OCI-LY1 (cell line): ENCODE measurements at regions not wholly inside any gene's neighbourhood (a gene's known extent, or its start where the extent isn't known, plus 50 kb on each side); places are given as distances from the start of the nearest gene placed in this dataset.
A peak's percentile ranks its signal among the peaks of the same experiment; 100 is the strongest.

Experiments used
- H2AFZ ChIP-seq: fragments of 200-600 bp; sonication (generic), shearing (Covaris generic); 2 replicates; pipeline ENCODE4 v1.6.0; 2014; ENCODE audit warnings: antibody characterized with exemption, mild to moderate bottlenecking, low read length
- H3F3A ChIP-seq: fragments of 200-600 bp; sonication (generic), shearing (Covaris generic); 2 replicates; pipeline ENCODE4 v1.6.0; 2014; ENCODE audit warnings: mild to moderate bottlenecking, antibody characterized with exemption, low read length, moderate library complexity; ENCODE audit not compliant: insufficient read depth
- H3K27ac ChIP-seq: fragments of 200-600 bp; sonication (generic); 2 replicates; pipeline ENCODE4 v1.5.1; 2014; ENCODE audit warnings: low read length, mixed run types, mild to moderate bottlenecking, low read depth; ENCODE audit not compliant: poor library complexity, severe bottlenecking
- H3K27me3 ChIP-seq: fragments of 200-600 bp; sonication (generic); 2 replicates; pipeline ENCODE4 v1.6.0; 2014; ENCODE audit warnings: antibody characterized with exemption, mild to moderate bottlenecking, low read length, moderate library complexity; ENCODE audit not compliant: insufficient read depth
- H3K36me3 ChIP-seq: fragments of 200-600 bp; sonication (generic); 2 replicates; pipeline ENCODE4 v1.6.1; 2014; ENCODE audit warnings: mild to moderate bottlenecking, antibody characterized with exemption, low read length, moderate library complexity, mixed read lengths; ENCODE audit not compliant: insufficient read depth
- H3K4me1 ChIP-seq: fragments of 200-600 bp; sonication (generic); 2 replicates; pipeline ENCODE4 v1.5.1; 2014; ENCODE audit warnings: mild to moderate bottlenecking, low read length, moderate library complexity; ENCODE audit not compliant: insufficient read depth, severe bottlenecking
- H3K4me2 ChIP-seq: fragments of 200-600 bp; sonication (generic), shearing (Covaris generic); 2 replicates; pipeline ENCODE4 v1.6.1; 2014; ENCODE audit warnings: low read length
- H3K4me3 ChIP-seq: fragments of 200-600 bp; sonication (generic); 2 replicates; pipeline ENCODE4 v1.5.1; 2014; ENCODE audit warnings: low read length, low read depth, mild to moderate bottlenecking, mixed read lengths; ENCODE audit not compliant: poor library complexity, severe bottlenecking
- H3K79me2 ChIP-seq: fragments of 200-600 bp; shearing (Covaris generic); 2 replicates; pipeline ENCODE4 v1.6.1; 2016; ENCODE audit warnings: mixed run types, low read length, mixed read lengths; ENCODE audit not compliant: insufficient read depth
- H3K9ac ChIP-seq: fragments of 200-600 bp; sonication (generic), shearing (Covaris generic); 2 replicates; pipeline ENCODE4 v1.6.1; 2014; ENCODE audit warnings: mild to moderate bottlenecking, low read length, mixed read lengths
- H3K9me2 ChIP-seq: fragments of 200-600 bp; sonication (generic), shearing (Covaris generic); 2 replicates; pipeline ENCODE4 v1.6.1; 2014; ENCODE audit warnings: low read depth, mild to moderate bottlenecking, low read length, mixed read lengths
- H3K9me3 ChIP-seq: fragments of 200-600 bp; shearing (Covaris generic); 2 replicates; pipeline ENCODE4 v1.6.1; 2014; ENCODE audit warnings: low read length, mixed read lengths
- H4K20me1 ChIP-seq: fragments of 200-600 bp; sonication (generic), shearing (Covaris generic); 2 replicates; pipeline ENCODE4 v1.6.0; 2016; ENCODE audit warnings: mild to moderate bottlenecking, low read length; ENCODE audit not compliant: insufficient read depth
- EZH2 ChIP-seq: fragments of 200-600 bp; sonication (generic), shearing (Covaris generic); IDR thresholded peaks from 2 replicates; pipeline ENCODE4 v1.8.0; 2017; ENCODE audit warnings: borderline replicate concordance, mixed run types, mild to moderate bottlenecking, antibody characterized with exemption, low read length, moderate library complexity, mixed read lengths
- TF ChIP-seq, protein P1 (sequence below): fragments of 200-600 bp; sonication (generic), shearing (Covaris generic); IDR thresholded peaks from 2 replicates; pipeline ENCODE4 v1.5.1; 2017; ENCODE audit warnings: mild to moderate bottlenecking, antibody characterized with exemption, low read length, moderate library complexity, mixed read lengths

DNA sequence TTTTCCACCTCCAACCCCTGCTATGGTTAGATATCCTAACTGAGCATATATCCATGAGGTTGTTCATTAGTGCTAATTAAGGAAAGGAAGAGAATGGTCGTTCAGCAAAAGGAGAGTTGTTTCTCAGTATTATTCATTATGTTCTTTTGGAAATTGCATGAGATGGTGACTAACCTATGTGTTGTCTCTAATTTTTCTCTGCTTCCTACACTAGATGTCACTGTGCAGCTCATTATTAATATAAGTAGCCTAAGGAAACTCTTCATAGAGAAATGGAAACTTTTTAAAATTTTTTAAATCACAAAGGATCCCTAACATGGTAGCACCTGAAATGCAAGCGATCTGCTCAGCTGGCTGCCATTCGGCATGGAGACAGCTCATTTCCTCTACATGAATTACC, 67.7 kb upstream of the FAM9A start:
- Histone ChIP-seq H3K36me3 (no peaks in the 10 kb centered on the region), H3K27me3 (no peaks in the 10 kb centered on the region), H3K9me3 (no peaks in the 10 kb centered on the region), H3K79me2 (no peaks in the 10 kb centered on the region), H3K4me2 (no peak overlapping the region), H3K4me1 (peaks cover 6% of the 10 kb centered on the region), H3K9me2 (no peaks in the 10 kb centered on the region), H2AFZ (no peak overlapping the region), H3K9ac (no peak overlapping the region), H3K27ac (no peak overlapping the region), H3K4me3 (no peak overlapping the region), H4K20me1 (no peaks in the 10 kb centered on the region), H3F3A (no peaks in the 10 kb centered on the region)
- TF ChIP-seq, protein P1, sequence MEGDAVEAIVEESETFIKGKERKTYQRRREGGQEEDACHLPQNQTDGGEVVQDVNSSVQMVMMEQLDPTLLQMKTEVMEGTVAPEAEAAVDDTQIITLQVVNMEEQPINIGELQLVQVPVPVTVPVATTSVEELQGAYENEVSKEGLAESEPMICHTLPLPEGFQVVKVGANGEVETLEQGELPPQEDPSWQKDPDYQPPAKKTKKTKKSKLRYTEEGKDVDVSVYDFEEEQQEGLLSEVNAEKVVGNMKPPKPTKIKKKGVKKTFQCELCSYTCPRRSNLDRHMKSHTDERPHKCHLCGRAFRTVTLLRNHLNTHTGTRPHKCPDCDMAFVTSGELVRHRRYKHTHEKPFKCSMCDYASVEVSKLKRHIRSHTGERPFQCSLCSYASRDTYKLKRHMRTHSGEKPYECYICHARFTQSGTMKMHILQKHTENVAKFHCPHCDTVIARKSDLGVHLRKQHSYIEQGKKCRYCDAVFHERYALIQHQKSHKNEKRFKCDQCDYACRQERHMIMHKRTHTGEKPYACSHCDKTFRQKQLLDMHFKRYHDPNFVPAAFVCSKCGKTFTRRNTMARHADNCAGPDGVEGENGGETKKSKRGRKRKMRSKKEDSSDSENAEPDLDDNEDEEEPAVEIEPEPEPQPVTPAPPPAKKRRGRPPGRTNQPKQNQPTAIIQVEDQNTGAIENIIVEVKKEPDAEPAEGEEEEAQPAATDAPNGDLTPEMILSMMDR = peak; percentile 32; the same call in 1 of the 2 replicates
- no peak for TF ChIP-seq EZH2

DNA sequence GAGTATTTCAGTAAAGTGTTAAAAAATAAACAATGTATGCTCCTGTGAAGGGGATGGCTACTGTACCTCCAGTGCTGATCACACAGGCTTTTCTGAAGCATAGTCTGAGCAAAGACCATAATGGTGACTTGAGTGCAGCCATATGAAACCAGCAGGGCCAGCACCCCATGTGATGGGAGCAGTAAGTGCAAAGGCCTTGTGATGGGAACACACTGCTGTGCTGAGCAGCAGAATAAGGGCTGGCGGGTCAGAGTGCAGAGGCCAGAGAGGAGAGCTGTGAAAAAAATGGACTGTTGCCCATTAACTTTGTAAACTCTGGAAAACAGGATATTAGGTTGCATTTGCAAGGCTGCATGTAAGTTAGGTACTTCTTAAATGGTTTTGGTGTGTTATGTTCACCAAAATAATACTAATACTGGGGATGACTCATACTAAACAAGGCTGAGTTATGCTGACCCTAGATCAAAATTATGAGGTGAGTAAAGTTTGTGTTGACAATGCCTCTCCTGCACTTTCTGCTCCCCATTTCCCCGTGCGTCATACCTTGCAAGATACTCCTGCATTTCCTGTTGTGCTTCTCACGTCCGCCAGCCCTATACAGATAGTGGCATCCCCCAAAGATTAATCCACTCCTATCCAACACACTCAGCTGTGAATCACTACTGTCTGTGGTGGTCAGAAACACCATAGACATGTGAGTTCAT, 67.0 kb upstream of the FAM9A start:
- no peaks in the 10 kb centered on the region for H3K27me3 ChIP-seq

DNA sequence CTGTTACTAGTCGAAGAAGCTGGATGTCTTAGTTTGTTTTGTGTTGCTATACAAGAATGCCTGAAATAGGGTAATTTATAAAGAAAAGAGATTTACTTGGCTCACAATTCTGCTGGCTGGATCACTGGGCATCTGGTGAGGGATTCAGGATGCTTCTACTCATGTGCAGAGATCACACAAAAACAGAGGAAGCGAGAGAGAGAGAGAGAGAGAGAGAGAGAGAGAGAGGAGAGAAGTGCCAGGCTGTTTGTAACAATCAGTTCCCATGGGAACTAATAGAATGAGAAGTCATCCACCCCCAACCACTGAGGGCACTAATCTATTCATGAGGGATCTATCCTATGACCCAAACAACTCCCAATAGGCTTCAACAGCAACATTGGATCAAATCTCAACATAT, 66.2 kb upstream of the FAM9A start:
- H3F3A ChIP-seq = no peaks in the 10 kb centered on the region
- H3K4me1 ChIP-seq = peaks cover 6% of the 10 kb centered on the region
- no peak for TF ChIP-seq EZH2
- TF ChIP-seq, protein P1 = no peak
- no peaks in the 10 kb centered on the region for H3K27me3 ChIP-seq
- H2AFZ ChIP-seq = no peak overlapping the region
- H3K4me3 ChIP-seq = no peak overlapping the region
- no peak overlapping the region for H3K27ac ChIP-seq
- H4K20me1 ChIP-seq = no peaks in the 10 kb centered on the region
- H3K4me2 ChIP-seq = no peak overlapping the region
- H3K9me3 ChIP-seq = no peaks in the 10 kb centered on the region
- H3K79me2 ChIP-seq = no peaks in the 10 kb centered on the region
- H3K9me2 ChIP-seq = no peaks in the 10 kb centered on the region
- no peaks in the 10 kb centered on the region for H3K36me3 ChIP-seq
- H3K9ac ChIP-seq = no peak overlapping the region

More for the DNA sequence above, 67.0 kb upstream of the FAM9A start:
- Histone ChIP-seq H3K79me2 (no peaks in the 10 kb centered on the region), H3K36me3 (no peaks in the 10 kb centered on the region), H3K4me1 (peaks cover 6% of the 10 kb centered on the region), H3K4me2 (no peak overlapping the region), H3K9me2 (no peaks in the 10 kb centered on the region), H3K9ac (no peak overlapping the region), H4K20me1 (no peaks in the 10 kb centered on the region), H2AFZ (no peak overlapping the region), H3F3A (no peaks in the 10 kb centered on the region), H3K4me3 (no peak overlapping the region), H3K27ac (no peak overlapping the region), H3K9me3 (no peaks in the 10 kb centered on the region)
- no peak for TF ChIP-seq EZH2
- TF ChIP-seq, protein P1 = no peak
